ENCODE measurements at regions not wholly inside any gene's neighbourhood (a gene's known extent, or its start where the extent isn't known, plus 50 kb on each side); places are given as distances from the start of the nearest gene placed in this dataset.

DNA sequence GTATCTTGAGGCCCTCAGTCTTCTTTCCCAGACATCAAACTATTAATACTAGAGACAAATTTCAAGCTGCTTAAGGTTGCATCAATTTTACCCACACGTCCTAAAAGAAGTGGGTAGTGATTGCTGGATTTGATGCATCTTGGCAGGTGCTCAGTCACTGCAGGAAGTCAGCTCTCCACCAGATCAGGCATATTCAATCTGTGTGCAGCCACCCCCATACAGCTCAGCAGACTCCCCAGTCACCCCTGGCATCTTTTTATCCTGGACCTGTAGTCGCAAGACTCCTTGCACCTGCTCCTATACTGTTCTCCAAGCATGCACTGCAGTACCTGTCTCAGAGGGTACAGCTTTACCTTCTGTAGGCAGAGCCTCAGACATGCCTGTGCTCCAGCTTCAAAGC is 343.1 kb upstream of the ISX start:
- TF ChIP-seq POLR2A (IDR thresholded peaks at IDR 0.05; ENCODE audit: borderline replicate concordance, extremely low read depth, insufficient read depth, insufficient read length): no peak
- TF ChIP-seq, protein P1, sequence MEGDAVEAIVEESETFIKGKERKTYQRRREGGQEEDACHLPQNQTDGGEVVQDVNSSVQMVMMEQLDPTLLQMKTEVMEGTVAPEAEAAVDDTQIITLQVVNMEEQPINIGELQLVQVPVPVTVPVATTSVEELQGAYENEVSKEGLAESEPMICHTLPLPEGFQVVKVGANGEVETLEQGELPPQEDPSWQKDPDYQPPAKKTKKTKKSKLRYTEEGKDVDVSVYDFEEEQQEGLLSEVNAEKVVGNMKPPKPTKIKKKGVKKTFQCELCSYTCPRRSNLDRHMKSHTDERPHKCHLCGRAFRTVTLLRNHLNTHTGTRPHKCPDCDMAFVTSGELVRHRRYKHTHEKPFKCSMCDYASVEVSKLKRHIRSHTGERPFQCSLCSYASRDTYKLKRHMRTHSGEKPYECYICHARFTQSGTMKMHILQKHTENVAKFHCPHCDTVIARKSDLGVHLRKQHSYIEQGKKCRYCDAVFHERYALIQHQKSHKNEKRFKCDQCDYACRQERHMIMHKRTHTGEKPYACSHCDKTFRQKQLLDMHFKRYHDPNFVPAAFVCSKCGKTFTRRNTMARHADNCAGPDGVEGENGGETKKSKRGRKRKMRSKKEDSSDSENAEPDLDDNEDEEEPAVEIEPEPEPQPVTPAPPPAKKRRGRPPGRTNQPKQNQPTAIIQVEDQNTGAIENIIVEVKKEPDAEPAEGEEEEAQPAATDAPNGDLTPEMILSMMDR (IDR thresholded peaks at IDR 0.05 in 2 of 3, conservative IDR thresholded peaks at IDR 0.05 in 1 of 3; ENCODE audit: borderline replicate concordance in 1 of 3, insufficient read depth in 1 of 3, low read depth in 2 of 3, low read length in 2 of 3): no peak
- TF ChIP-seq SRF (IDR thresholded peaks at IDR 0.05; ENCODE audit: low read depth): no peak
- no peak for TF ChIP-seq YY1 (IDR thresholded peaks at IDR 0.05; ENCODE audit: extremely low read depth, insufficient replicate concordance, low read depth, low read length)
